GM12891 (cell line): ENCODE measurements at regions not wholly inside any gene's neighbourhood (a gene's known extent, or its start where the extent isn't known, plus 50 kb on each side); places are given as distances from the start of the nearest gene placed in this dataset.

Experiments
- PAX5 ChIP-seq: IDR thresholded peaks from 2 replicates; pipeline ENCODE4 v1.6.1; 2011; ENCODE audit warnings: low read length, moderate library complexity, mild to moderate bottlenecking; ENCODE audit not compliant: insufficient read depth, severe bottlenecking
- POLR2A ChIP-seq: IDR thresholded peaks from 2 replicates; pipeline ENCODE4 v1.6.1; 2011; ENCODE audit warnings: low read depth, low read length, control low read depth
- POLR2AphosphoS5 ChIP-seq: IDR thresholded peaks from 2 replicates; pipeline ENCODE4 v1.6.1; 2011; ENCODE audit warnings: low read depth, low read length, control low read depth
- SPI1 ChIP-seq: IDR thresholded peaks from 2 replicates; pipeline ENCODE4 v1.6.1; 2011; ENCODE audit warnings: low read depth, low read length, control low read depth
- TAF1 ChIP-seq: IDR thresholded peaks from 2 replicates; pipeline ENCODE4 v1.6.1; 2011; ENCODE audit warnings: low read depth, low read length, control low read depth

- TF ChIP-seq POLR2A = no peak
- TF ChIP-seq TAF1 = no peak
- no peak for TF ChIP-seq POLR2AphosphoS5
- no peak for TF ChIP-seq SPI1
- TF ChIP-seq PAX5 = no peak
Observed at GRCh38 chr5:92332039-92332438, 948.9 kb upstream of the ARRDC3 start.
